DND-41 (cell line): ENCODE measurements at regions not wholly inside any gene's neighbourhood (a gene's known extent, or its start where the extent isn't known, plus 50 kb on each side); places are given as distances from the start of the nearest gene placed in this dataset.

ENCODE experiments used
- ATAC-seq: fragments of 200-7000 bp; cut with Tn5 transposase; 3 replicates; pipeline ENCODE4 v1.9.1; 2021; ENCODE audit warnings: low read depth; ENCODE audit not compliant: insufficient read depth
- DNase-seq: peaks from one replicate; pipeline ENCODE4 v3.0.0-alpha.2; 2020
- H2AFZ ChIP-seq: 2 replicates; pipeline ENCODE4 v1.6.0; 2012; ENCODE audit warnings: low read depth, low read length
- H3K27ac ChIP-seq: 2 replicates; pipeline ENCODE4 v1.5.1; 2012; ENCODE audit warnings: low read length, inconsistent platforms
- H3K27me3 ChIP-seq: fragments of 200-600 bp; sonication (generic); 2 replicates; pipeline ENCODE4 v1.6.0; 2012; ENCODE audit warnings: low read length, mild to moderate bottlenecking, inconsistent platforms; ENCODE audit not compliant: insufficient read depth, poor library complexity
- H3K36me3 ChIP-seq: 2 replicates; pipeline ENCODE4 v1.5.1; 2012; ENCODE audit warnings: low read length, inconsistent platforms; ENCODE audit not compliant: insufficient read depth
- H3K4me1 ChIP-seq: 2 replicates; pipeline ENCODE4 v1.5.1; 2012; ENCODE audit warnings: mild to moderate bottlenecking, low read length; ENCODE audit not compliant: insufficient read depth
- H3K4me2 ChIP-seq: 2 replicates; pipeline ENCODE4 v1.6.0; 2012; ENCODE audit warnings: mild to moderate bottlenecking, moderate library complexity, low read length, inconsistent platforms; ENCODE audit not compliant: insufficient read depth
- H3K4me3 ChIP-seq, 2 experiments: fragments of 200-600 bp in 1 of 2; shearing (Covaris generic) in 1 of 2; 2 replicates each; pipeline ENCODE4 v1.5.1; 2012 to 2016; ENCODE audit warnings: inconsistent platforms in 2 of 2, low read length in 2 of 2, mild to moderate bottlenecking in 2 of 2, low read depth in 1 of 2, moderate library complexity in 1 of 2
- H3K79me2 ChIP-seq: 2 replicates; pipeline ENCODE4 v1.6.0; 2012; ENCODE audit warnings: low read length, inconsistent platforms; ENCODE audit not compliant: insufficient read depth
- H3K9ac ChIP-seq: 2 replicates; pipeline ENCODE4 v1.6.0; 2012; ENCODE audit warnings: low read depth, mild to moderate bottlenecking, inconsistent platforms, low read length, moderate library complexity
- H3K9me3 ChIP-seq: 2 replicates; pipeline ENCODE4 v1.5.1; 2012; ENCODE audit warnings: low read length, moderate library complexity, mild to moderate bottlenecking, inconsistent platforms; ENCODE audit not compliant: insufficient read depth, severe bottlenecking
- H4K20me1 ChIP-seq: 2 replicates; pipeline ENCODE4 v1.6.0; 2012; ENCODE audit warnings: low read length; ENCODE audit not compliant: insufficient read depth
- EZH2 ChIP-seq: IDR thresholded peaks from 3 replicates; pipeline ENCODE4 v1.6.1; 2012; ENCODE audit warnings: borderline replicate concordance, low read depth, mild to moderate bottlenecking, moderate library complexity, low read length, inconsistent platforms; ENCODE audit not compliant: severe bottlenecking
- TF ChIP-seq, protein P1 (sequence below): IDR thresholded peaks from 2 replicates; pipeline ENCODE4 v1.5.1; 2012; ENCODE audit warnings: borderline replicate concordance, low read length, moderate library complexity, mild to moderate bottlenecking; ENCODE audit not compliant: poor library complexity, severe bottlenecking; ENCODE audit errors: extremely low read depth

DNA sequence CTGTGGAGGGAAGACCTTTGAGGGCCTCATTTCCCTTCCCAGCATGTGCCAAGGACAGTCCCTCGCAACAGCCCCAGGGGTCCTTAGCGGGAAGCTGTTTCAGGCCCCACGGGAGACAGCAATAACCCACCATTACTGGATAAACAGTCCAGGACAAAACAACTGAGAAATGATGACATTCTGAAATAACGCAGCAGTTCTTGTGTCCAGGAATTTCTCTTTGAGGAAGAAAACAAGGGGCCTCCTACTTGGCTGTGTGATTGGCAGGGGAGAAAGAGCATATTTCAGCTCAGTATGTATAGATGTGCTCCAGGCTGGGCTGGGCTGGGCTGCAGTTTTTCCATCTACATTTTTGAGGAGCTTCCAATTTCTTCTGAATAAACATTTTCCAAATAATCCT, 82.2 kb upstream of the THBS1 start:
- H3K4me1 ChIP-seq: peaks cover 11% of the 10 kb centered on the region
- H3K9ac ChIP-seq: no peak overlapping the region

DNA sequence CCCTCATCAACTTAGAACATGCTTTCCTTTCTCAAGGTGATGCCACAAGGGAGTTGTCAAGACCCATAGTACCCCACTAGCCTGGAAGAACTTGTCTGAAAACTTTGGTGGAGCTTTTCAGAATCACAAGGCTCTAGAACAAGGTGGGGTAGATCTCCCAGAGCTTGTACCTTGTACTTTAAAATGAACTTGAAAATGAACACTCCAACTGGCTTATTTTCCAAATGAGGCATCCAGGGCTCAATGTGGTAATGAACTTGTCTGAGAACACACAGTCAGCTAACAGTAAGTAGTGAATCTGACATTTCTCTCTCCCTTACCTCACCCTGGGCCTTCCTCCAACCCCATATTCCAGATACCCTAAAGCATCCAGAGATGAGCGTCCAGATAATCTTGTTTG, 81.8 kb upstream of the THBS1 start:
- no peak overlapping the region for H3K9ac ChIP-seq
- H3K4me1 ChIP-seq: peaks cover 11% of the 10 kb centered on the region
- H3K27me3 ChIP-seq: peaks cover 3% of the 10 kb centered on the region
- no peak overlapping the region for H3K4me2 ChIP-seq
- no peak for TF ChIP-seq EZH2
- TF ChIP-seq, protein P1, sequence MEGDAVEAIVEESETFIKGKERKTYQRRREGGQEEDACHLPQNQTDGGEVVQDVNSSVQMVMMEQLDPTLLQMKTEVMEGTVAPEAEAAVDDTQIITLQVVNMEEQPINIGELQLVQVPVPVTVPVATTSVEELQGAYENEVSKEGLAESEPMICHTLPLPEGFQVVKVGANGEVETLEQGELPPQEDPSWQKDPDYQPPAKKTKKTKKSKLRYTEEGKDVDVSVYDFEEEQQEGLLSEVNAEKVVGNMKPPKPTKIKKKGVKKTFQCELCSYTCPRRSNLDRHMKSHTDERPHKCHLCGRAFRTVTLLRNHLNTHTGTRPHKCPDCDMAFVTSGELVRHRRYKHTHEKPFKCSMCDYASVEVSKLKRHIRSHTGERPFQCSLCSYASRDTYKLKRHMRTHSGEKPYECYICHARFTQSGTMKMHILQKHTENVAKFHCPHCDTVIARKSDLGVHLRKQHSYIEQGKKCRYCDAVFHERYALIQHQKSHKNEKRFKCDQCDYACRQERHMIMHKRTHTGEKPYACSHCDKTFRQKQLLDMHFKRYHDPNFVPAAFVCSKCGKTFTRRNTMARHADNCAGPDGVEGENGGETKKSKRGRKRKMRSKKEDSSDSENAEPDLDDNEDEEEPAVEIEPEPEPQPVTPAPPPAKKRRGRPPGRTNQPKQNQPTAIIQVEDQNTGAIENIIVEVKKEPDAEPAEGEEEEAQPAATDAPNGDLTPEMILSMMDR: no peak
- ATAC-seq (no peak), DNase-seq (no peak)
- no peaks in the 10 kb centered on the region for H3K79me2 ChIP-seq
- no peaks in the 10 kb centered on the region for H4K20me1 ChIP-seq
- H3K4me3 ChIP-seq: no peak overlapping the region
- no peak overlapping the region for H3K27ac ChIP-seq
- H3K36me3 ChIP-seq: no peaks in the 10 kb centered on the region
- no peaks in the 10 kb centered on the region for H3K9me3 ChIP-seq
- H2AFZ ChIP-seq: no peak overlapping the region

More for the DNA sequence above, 82.2 kb upstream of the THBS1 start:
- TF ChIP-seq, protein P1: no peak
- TF ChIP-seq EZH2: no peak
- H3K9me3 ChIP-seq: no peaks in the 10 kb centered on the region
- no peaks in the 10 kb centered on the region for H4K20me1 ChIP-seq
- no peak overlapping the region for H3K4me2 ChIP-seq
- peaks cover 3% of the 10 kb centered on the region for H3K27me3 ChIP-seq
- H3K4me3 ChIP-seq: no peak overlapping the region
- H3K36me3 ChIP-seq: no peaks in the 10 kb centered on the region
- DNase-seq (no peak), ATAC-seq (no peak)
- no peak overlapping the region for H3K27ac ChIP-seq
- no peak overlapping the region for H2AFZ ChIP-seq
- no peaks in the 10 kb centered on the region for H3K79me2 ChIP-seq

DNA sequence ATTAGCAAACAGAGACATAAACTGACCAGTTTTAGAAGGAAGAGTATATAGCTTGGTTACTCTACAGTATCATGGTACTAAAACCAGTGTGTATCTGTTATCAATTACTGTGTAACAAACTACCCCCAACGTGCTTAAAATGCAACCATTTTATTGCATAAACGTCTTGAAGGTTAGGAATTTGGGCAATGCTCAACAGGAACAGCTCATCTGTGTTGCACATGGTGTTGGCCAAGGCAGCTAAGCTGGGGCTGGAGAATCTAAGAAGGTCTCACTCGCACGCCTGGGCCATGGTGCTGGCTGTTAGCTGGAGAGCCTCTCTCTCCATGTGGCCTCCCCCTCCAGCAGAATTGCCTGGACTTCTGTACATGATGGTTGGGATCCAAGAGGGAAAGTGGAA, 81.2 kb upstream of the THBS1 start:
- Histone ChIP-seq H3K27me3 (peaks cover 3% of the 10 kb centered on the region), H3K79me2 (no peaks in the 10 kb centered on the region), H3K4me2 (no peak overlapping the region)

More for the DNA sequence above, 81.2 kb upstream of the THBS1 start:
- ATAC-seq (no peak), DNase-seq (no peak)
- Histone ChIP-seq H4K20me1 (no peaks in the 10 kb centered on the region), H3K36me3 (no peaks in the 10 kb centered on the region), H3K4me3 (no peak overlapping the region), H3K27ac (no peak overlapping the region), H2AFZ (no peak overlapping the region), H3K9ac (no peak overlapping the region), H3K9me3 (no peaks in the 10 kb centered on the region), H3K4me1 (peaks cover 11% of the 10 kb centered on the region)
- no peak for TF ChIP-seq EZH2
- TF ChIP-seq, protein P1: no peak
